ENCODE measurements at regions not wholly inside any gene's neighbourhood (a gene's known extent, or its start where the extent isn't known, plus 50 kb on each side); places are given as distances from the start of the nearest gene placed in this dataset.
"Not testable (repeated sequence)": the region's sequence is repeated elsewhere in the genome, so short reads cannot be mapped to it uniquely, and the experiment has no call there.

DNA sequence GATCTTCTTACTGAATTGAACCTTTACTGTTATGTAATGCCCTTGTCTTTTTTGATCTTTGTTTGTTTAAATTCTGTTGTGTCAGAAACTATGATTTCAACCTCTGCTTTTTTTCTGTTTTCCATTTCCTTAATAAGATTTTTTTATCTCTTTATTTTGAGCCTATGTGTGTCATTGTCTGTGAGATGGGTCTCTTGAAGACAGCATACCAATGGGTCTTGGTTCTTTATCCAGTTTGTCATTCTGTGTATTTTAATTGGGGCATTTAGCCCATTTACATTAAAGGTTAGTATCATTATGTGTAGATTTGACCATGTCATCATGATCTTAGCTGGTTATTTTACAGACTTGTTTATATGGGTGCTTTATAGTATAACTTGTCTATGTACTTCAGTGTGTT is 1803.3 kb downstream of the SLITRK5 start:
- no peak for DNase-seq (ENCODE audit: low spot score)

DNA sequence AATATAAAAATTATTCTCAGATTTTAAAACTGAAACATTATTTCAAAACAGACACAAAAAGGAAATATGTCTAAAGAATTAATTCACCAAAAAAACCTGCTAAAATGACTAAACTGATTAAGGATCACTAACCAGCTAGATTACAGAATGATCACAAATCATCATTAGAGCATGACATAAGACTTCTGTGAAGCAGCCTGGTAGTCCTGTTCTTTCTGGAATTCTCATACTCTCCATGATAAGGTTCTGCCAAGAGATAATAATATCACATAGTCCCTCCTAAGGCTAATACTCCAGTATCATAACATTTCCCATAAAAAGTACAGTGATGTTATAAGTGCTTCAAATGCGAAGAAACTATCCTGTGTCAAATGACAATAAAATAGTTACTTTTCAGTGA is 1814.9 kb downstream of the SLITRK5 start:
- DNase-seq (ENCODE audit: low spot score): no peak

DNA sequence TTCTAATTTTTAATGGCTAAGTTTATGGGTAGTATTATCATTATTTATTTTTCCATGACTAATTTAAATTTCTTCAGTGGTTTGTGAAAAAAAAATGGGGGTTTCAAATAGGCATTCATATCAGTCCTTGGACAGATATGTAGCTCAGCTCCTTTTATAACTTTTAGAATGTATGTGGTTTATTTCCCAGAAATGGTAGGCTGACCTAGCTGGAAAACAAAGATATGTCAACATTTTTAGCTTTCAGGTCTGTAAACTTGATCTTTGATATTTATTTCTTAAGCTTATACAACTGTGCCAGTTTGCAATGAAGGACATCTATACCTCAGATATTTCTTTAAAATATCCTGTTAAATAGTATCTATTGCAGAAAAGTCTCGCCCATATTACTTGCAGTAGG is 1815.5 kb downstream of the SLITRK5 start:
- DNase-seq (ENCODE audit: low spot score): no peak

DNA sequence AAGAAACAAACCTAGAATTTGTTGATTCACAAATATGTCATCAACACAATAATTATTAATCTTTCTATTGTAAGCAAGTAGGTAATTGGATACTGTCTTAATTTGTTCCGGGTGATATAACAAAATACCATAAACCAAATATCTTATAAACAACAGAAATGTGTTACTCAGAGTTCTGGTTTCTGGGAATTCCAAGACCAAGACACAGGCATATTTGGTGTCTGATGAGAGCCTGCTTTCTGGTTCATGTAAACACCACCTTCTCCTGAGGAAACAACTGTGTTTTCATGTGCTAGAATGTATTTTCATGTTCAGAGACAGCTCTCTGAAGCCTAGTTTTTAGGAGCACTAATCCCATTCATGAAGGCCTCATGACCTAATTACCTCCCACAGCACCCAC is 1819.5 kb downstream of the SLITRK5 start:
- no peak for DNase-seq (ENCODE audit: low spot score)

DNA sequence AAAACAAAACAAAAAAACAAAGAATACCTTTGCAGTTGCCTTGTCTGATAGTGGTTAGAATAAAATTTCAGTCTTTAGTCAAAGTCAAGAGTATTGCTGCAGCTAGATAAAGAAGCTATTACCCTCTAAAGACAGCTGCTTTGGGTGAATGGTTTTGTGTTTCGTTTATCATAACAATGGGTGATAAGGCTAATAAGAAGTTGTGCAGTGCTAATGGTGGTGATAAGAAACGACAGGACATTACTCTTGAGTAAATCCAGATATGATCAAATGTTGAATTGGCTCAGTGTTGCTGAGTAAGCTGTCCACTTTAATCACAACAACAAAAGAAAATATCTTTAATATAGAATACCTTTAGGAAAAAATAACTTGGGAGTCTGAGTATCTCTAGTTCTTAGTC is 1825.3 kb downstream of the SLITRK5 start:
- no peak for DNase-seq (ENCODE audit: low spot score)

DNA sequence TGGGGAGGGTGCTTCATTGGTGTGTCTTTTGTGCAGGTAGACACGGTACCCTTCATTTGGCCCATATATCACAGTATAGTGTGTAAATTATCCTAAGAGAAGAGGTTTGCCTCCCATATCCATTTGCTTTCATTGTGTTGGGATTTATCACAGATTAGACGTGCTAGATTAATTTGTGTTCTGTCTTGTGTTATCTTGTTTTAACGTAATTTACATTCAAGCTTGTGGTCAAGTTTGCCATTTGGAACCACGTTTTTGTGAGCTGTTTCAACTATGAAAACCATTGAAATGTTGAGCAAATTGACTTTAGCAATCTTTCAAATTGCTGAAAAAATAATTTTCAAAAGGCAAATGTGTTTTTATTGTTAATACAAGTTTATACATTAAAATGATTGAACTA is 1826.5 kb downstream of the SLITRK5 start:
- no peak for DNase-seq (ENCODE audit: low spot score)

DNA sequence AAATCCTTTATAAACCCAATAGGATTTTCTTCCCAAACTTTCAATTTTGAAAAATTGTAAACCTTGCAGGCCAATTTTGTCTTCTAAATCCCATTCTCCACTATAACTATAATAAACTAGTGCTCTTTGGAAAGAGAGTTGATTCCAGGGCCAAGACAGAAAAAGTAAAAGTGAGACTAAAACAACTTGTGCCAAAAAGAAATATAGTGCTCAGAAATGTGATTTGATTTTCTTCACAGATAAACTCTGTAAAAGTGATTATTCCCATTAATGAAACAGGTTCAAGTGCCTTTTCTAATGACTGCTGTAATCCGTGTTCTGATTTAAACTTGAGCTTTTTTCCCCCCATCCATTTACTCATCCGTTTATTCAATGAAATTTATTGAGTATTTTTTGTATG is 1831.1 kb downstream of the SLITRK5 start:
- DNase-seq (ENCODE audit: low spot score): no peak

DNA sequence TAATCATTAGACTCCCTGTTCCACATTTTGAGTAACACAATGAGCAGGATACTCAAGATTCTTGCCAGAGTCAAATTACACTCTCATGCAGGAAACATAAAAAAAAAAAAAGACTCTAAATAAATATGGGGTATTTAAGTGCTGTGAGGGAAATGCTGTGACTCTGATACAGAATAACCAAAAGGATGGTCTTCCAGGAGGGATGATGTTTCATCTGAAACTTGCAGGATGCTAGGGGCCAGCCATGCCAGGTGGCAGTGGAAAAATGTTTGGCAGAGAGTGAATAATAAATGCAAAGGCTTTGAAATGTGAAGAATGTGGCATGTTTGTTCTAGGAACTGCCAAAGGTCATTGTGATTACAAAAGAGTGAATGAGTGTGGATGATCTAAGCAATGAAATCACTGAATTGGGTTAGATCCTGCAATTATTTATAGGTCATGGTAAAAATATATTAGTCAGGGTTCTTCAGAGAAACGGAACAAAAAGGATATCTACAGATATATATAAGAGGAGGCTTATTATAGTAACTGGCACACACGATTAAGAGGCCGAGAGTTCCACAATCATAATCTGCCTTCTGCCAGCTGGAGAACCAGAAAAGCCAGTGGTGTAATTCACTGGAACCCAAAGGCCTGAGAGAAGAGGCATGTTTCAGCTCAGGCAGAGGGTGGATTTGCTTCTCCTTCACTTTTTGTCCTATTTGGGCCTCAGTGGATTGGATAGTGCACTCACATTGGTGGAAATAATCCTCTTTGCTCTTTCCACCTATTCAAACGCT is 1832.8 kb upstream of the MIR17HG start:
- no peak for DNase-seq (ENCODE audit: low spot score)

DNA sequence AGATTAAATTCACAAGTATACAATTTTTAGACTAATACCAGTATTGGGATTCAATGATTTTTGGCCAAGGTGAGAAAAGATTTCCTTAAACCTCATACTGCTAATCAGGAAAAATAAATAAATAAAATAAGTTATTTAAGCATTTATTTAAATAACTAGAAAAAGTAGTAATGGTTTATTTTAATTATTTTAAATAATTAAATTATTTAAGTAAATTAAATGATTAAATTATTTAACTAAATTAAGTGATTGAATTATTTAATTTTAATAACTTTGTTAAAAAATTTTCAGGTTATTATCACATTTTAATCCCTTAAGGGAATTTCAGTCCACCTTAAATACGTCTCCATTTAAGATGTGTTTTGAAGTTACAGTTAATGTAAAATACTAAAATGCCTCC is 1831.5 kb upstream of the MIR17HG start:
- DNase-seq (ENCODE audit: low spot score): no peak

DNA sequence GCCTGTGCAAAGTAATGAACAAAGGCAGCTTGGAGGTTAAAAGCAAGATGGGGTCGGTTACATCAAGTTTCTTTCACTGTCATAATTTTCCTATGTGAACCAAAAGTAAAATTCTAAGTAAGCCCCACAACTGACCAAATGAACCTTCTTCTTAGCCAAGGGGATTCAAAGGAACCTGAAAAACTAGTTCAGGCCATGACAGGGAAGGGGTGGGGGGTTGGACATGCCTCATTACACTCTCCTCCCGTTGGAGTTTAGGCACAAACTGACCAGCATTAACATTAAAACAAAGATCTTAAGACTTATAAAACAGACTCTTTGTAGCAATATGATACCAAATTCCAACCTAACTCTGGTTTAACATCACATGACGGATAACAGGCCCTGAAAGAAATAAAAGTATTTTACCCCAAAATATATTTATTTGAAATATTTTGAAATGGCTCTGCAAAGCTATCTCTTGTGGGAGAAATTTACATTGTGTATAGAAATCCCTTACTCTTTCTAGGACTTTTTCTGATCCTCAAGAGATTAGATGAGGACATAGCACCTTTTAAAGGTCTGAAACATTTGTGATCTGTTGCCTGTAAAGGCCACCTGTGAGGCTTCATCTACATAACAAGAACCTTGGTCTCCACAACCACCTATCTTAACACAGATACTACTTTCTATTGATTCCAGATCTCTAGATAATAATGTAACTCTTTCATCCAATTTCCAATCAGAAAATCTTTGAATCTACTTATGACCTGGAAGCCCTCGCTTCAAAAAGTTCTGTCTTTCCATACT is 1829.0 kb upstream of the MIR17HG start:
- no peak for DNase-seq (ENCODE audit: low spot score)

DNA sequence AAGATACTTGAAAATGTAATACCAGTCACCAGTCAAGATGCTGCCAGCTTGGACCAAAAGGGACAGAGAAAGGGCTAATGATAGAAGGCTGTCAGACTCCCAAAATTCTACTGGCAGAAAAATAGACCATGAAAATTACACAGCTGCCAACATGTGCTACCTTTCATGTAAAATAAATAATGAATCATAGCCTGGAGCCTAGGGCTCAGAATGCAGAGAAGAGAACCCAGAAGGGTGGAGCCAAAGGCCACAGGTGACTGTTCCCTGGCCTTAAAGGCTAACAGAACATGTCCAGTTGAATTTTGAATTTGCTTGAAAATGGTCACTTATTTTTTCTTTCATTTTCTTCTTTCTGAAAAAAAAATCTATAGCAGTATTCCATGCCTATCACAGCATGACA is 1827.0 kb upstream of the MIR17HG start:
- DNase-seq (ENCODE audit: low spot score): no peak

DNA sequence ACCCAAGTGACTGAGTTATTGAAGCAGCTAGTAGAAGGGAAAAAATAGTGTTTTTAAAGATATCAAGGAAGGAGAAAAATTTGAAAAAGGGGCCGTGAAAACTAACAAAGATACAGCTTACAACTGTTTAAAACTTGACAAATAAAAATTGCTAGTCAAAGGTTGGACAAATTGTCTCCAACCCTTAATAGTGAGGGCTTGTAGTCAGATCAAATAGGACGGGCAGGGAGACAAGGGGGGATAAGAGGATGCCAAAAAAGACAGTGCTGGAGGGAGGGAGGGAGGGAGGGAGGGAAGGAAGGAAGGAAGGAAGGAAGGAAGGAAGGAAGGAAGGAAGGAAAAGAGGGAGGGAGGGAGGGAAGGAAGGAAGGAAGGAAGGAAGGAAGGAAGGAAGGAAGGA is 1825.8 kb upstream of the MIR17HG start:
- DNase-seq (ENCODE audit: low spot score): not testable (repeated sequence)

DNA sequence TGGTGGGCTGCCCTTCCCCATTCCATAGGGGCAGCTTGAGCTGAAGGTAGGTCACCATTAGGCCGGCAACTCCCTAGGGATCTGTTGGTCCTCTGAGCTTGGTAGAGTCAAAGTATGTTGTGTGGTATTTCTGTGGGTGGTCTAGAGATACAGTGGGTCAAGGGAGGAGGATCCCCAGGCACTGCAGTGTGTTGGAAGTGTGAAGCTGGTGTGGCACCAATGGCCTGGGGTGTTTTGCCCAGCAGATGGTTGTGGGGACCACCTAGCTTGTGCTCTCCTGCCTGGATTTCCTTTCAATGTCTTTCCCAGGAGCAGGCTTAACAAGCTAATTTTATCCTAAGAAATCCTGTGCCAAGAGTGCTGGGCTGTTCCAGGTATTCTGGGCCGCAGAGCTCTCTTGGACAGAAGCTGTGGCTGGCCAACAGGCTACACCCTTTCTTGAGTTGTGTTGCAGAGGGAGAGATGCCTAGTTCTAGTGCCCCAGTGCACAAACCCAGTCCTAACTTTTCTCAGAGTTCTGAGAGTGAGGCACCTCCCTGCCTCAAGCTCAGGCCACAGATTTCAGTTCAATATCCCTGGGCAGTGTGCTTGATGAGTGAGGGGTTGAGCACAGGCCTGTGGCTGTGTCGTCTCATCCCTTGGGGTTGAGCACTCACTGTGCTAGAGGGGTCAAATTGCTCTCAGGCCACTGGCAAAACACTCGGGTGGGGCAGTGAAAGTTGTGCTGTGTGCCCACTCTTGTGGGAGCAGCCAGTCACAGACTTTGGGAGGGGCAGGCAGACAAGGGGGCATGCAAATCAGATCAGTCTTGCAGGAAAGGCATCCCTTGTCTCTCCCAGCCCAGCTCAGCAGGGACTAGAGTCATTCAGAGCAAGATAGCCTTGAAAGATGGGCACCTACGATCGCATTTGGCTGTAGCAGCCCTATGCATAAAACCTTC is 1806.1 kb upstream of the MIR17HG start:
- no peak for DNase-seq (ENCODE audit: low spot score)

DNA sequence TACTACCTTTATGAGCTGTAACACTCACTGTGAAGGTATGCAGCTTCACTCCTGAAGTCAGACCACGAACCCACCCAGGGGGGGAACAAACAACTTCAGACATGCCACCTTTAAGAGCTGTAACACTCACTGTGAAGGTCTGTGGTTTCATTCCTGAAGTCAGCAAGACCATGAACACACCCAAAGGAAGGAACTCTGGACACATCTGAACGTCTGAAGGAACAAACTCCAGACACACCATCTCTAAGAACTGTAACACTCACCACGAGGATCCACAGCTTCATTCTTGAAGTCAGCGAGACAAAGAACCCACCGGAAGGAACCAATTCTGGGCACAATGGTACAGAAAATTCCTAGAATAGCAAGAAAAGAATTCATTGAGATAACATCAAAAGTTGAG is 1796.5 kb upstream of the MIR17HG start:
- no peak for DNase-seq (ENCODE audit: low spot score)

DNA sequence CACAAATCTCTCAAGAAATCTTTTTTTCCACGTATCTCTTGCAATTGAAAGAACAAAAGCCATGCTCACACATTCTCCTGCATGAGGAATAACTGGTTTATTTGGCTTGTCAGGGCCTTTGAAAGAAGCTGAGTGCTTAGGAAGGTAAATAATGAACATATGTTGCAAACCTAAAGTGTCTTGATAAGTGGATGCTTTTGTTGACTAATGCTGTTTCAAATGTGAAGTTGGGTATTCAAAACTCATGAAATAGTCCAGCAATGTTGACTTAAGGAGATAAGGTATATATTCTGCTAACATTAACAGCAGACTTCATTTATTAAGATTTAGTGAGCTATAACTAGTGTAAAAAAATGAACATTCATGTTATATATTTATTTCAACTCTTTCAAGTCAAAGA is 1792.7 kb upstream of the MIR17HG start:
- DNase-seq (ENCODE audit: low spot score): no peak

DNA sequence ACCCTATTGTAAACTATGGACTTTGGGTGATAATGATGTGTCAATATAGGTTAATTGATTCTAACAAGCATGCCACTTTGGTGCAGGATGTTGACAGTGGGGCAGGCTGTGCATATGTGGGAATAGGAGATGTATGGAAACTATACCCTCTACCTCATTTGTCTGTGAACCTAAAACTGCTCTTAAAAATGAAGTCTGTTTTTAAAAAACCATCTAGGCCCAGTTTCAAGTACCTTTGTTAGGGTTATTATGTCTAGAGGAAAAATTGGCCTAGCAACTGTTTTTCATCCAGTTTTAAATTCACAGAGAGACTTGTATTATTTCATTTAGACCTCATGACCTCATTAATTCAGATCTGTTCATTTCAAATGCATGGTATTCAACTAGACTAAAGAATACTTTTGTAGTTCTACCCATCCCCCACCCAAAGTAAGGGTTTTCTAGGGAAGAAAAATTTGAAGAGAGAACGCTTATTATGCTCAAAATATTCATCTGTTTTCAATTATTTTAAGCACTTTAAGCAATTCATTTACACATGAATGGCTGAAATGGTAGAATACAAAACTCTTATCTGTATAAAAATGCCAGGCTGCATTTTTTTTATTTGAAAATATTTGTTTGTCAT is 1781.9 kb upstream of the MIR17HG start:
- no peak for DNase-seq (ENCODE audit: low spot score)

DNA sequence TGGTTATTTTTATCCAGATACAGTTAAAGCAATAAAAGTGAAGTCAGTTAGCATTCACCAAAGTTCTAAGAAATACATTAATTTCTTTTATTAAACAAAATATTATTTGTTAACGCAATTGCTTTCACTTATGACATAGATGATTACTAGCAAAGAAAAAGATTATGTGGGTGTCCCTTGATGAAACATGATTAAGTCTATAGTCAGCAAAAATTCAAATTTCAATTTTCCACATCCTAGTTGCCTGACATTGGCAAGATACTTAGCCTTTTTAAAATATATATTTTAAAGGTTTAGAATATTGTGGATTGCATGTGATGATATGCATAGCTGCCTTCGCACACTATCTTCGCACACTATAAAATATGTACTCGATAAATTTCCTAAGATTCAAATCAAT is 1780.5 kb upstream of the MIR17HG start:
- DNase-seq (ENCODE audit: low spot score): no peak

DNA sequence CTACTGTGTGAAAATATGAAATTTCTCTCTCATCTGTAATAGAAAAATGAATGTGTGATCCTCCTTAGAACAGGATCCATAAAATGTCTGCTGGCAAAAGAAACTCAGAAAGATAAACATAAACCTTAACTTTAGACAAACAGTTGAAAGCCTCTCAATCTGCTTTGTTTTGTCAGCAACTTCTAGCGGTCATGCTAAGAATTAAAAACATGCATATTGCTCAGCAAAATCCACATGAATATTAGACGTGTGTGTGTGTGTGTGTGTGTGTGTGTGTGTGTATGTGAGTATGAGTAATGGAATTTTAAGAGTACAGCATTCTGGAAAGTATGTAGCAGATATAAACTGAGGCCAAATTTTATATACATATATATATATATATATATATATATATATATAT is 1779.2 kb upstream of the MIR17HG start:
- DNase-seq (ENCODE audit: low spot score): no peak

DNA sequence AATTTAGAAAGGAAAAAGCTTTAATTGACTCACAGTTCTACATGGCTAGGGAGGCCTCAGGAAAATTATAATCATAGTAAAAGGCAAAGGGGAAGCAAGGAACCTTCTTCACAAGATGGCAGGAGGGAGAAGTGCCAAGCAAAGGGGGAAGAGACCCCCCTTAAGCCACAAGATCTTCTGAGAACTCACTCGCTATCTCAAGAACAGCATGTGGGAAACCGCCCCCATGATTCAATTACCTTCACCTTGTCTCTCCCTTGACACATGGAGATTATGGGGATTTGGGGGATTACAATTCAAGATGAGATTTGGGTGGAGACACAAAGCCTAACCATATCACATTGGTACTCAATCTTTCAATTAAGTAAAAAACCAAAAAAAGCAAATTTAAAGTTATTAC is 1778.7 kb upstream of the MIR17HG start:
- DNase-seq (ENCODE audit: low spot score): no peak

DNA sequence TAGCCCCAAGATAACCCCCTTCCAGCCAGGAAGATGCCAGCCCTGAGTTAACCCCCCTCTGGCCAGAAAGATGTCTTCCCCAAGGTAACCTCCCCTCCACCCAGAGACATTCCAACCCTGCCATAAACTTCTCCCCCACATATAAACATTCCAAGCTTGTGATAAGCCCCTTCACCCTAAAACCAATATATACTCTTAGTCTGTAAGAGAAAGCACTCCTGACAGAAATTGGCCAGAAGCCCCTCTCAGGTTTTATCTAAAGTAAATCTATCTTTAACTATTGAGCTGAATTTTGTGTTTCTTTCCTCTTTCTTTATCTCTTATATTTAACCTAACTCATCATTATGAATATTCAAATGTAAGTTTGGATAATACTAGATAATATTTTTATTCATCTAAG is 1775.8 kb upstream of the MIR17HG start:
- no peak for DNase-seq (ENCODE audit: low spot score)

DNA sequence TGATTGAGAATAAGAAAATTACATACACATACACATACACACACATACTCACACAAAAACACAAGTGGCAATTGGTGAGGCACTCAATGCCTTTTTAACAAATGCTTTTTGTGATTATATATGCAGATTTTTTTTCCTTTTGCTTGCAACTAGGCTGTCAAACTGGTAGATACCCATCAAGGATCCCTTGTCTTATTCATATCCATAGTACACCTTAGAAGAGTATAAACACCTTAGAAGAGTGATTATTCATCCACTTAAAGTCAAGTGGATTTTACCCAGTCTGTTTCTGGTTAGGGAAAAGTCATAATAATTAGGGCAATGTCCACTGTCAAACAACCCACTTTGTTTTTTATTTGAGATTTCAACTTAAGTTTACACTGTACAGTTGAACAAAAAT is 1773.4 kb upstream of the MIR17HG start:
- DNase-seq (ENCODE audit: low spot score): no peak

DNA sequence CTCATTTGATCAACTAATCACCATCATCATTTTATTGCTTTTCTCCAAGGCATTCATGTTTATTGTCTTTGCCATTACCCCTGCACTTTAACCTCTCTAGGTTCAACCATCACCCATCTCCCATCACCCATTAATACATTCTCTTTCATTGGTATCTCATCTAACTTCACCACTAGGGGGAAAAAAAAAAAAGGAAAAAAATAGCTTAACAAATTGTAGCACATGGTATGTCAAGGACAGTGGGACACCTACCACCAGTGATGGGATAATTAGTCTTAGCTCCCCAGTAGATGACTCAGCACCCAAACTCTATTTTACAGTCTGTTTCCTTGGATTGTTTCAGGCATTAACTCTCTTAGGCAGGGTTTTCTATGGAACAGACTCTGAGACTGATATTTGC is 1770.2 kb upstream of the MIR17HG start:
- DNase-seq (ENCODE audit: low spot score): no peak

Measured in SW480 (cell line).